Spleen (tissue), 7 donors: ENCODE measurements at regions not wholly inside any gene's neighbourhood (a gene's known extent, or its start where the extent isn't known, plus 50 kb on each side); places are given as distances from the start of the nearest gene placed in this dataset.

Experiments
- POLR2A ChIP-seq, 3 donors: fragments of 450-650 bp; IDR thresholded peaks; one replicate each; pipeline ENCODE4 v1.5.1; 2017; ENCODE audit warnings: antibody characterized with exemption in 3 of 3, mild to moderate bottlenecking in 1 of 3
- TF ChIP-seq, protein P1 (sequence below), 11 experiments: fragments of 200-600 bp in 7 of 11; fragments of 450-650 bp in 4 of 11; sonication (generic) in 4 of 11; IDR thresholded peaks in 8 of 11; conservative IDR thresholded peaks in 3 of 11; 1 replicate in 7 of 11; 2 replicates in 4 of 11; pipeline versions ENCODE4 v1.4.0 to v1.8.0; 2016 to 2021; ENCODE audit warnings: antibody characterized with exemption in 11 of 11, inconsistent platforms in 4 of 11, mild to moderate bottlenecking in 1 of 11
- donor health status: DM: no; HTN: no; CAD: no; lungs with moderate emphysema.
- donor health status: DM: no; HTN: no; CAD: no.
- donor health status: DM: no; HTN: no; CAD: no.

- TF ChIP-seq POLR2A (IDR thresholded peaks at IDR 0.05): no peak
- TF ChIP-seq, protein P1, sequence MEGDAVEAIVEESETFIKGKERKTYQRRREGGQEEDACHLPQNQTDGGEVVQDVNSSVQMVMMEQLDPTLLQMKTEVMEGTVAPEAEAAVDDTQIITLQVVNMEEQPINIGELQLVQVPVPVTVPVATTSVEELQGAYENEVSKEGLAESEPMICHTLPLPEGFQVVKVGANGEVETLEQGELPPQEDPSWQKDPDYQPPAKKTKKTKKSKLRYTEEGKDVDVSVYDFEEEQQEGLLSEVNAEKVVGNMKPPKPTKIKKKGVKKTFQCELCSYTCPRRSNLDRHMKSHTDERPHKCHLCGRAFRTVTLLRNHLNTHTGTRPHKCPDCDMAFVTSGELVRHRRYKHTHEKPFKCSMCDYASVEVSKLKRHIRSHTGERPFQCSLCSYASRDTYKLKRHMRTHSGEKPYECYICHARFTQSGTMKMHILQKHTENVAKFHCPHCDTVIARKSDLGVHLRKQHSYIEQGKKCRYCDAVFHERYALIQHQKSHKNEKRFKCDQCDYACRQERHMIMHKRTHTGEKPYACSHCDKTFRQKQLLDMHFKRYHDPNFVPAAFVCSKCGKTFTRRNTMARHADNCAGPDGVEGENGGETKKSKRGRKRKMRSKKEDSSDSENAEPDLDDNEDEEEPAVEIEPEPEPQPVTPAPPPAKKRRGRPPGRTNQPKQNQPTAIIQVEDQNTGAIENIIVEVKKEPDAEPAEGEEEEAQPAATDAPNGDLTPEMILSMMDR (IDR thresholded peaks at IDR 0.05 in 8 of 11, conservative IDR thresholded peaks at IDR 0.05 in 3 of 11): no peak
Observed at GRCh38 chr15:69555080-69555479, 102.5 kb downstream of the RPLP1 start.
